Psoas muscle (tissue), 7 donors: ENCODE measurements at regions not wholly inside any gene's neighbourhood (a gene's known extent, or its start where the extent isn't known, plus 50 kb on each side); places are given as distances from the start of the nearest gene placed in this dataset.

Experiments used
- ATAC-seq, 4 donors: fragments of 200-7000 bp; cut with Tn5 transposase; one replicate each; pipeline ENCODE4 v1.9.1; 2020; ENCODE audit warnings: moderate library complexity in 3 of 4, mild to moderate bottlenecking in 2 of 4
- DNase-seq, 2 donors: peaks; one replicate each; pipeline ENCODE4 v3.0.0-alpha.2; 2020
- H3K27ac ChIP-seq: fragments of 200-600 bp; one replicate; pipeline ENCODE4 v1.8.0; 2022
- H3K27me3 ChIP-seq, 3 donors: fragments of 200-600 bp in 1 of 3; one replicate each; pipeline versions ENCODE4 v1.6.1 to v1.8.0; 2013 to 2022; ENCODE audit warnings: low read length in 2 of 3, mild to moderate bottlenecking in 2 of 3, moderate library complexity in 1 of 3; ENCODE audit not compliant: insufficient read depth in 3 of 3
- H3K36me3 ChIP-seq, 2 donors: fragments of 200-600 bp in 1 of 2; one replicate each; pipeline versions ENCODE4 v1.6.1 to v1.8.0; 2013 to 2022; ENCODE audit warnings: low read depth in 1 of 2, mild to moderate bottlenecking in 1 of 2, moderate library complexity in 1 of 2; ENCODE audit not compliant: insufficient read depth in 1 of 2
- H3K4me1 ChIP-seq: fragments of 200-600 bp; one replicate; pipeline ENCODE4 v1.8.0; 2022
- H3K4me3 ChIP-seq: fragments of 200-600 bp; one replicate; pipeline ENCODE4 v1.8.0; 2022; ENCODE audit warnings: mild to moderate bottlenecking
- H3K9me3 ChIP-seq: fragments of 200-600 bp; one replicate; pipeline ENCODE4 v1.8.0; 2022
- CTCF ChIP-seq: fragments of 200-600 bp; IDR thresholded peaks from one replicate; pipeline ENCODE4 v1.8.0; 2022; ENCODE audit warnings: antibody characterized with exemption
- WGBS, 3 donors: extraction: QIAGEN DNeasy Blood & Tissue Kit; methylation state at CpG; one replicate each; pipeline versions ENCODE4 v1.1.6 to v1.1.7; 2013; 5-methylcytosine and 5-hydroxymethylcytosine counted together
- intact Hi-C, 2 donors: fragments of 100-400 bp; cut with DNase I; formaldehyde crosslinking; loops; one replicate each; pipeline versions ENCODE4 v1.11.0 to v1.14.2; 2022
- donor health status: healthy with polysubstance abuse.
- donor health status: DM: no; HTN: no; CAD: no; lungs with moderate emphysema.
- donor health status: Bipolar disorder and iron deficiency.
- donor health status: healthy.
- donor health status: DM: yes; HTN: yes; CAD: no.
- donor health status: DM: no; HTN: no; CAD: no.
- donor health status: DM: yes; HTN: yes; CAD: no.

- Histone ChIP-seq H3K27ac (no peak overlapping the region), H3K4me1 (no peaks in the 10 kb centered on the region), H3K4me3 (no peak overlapping the region), H3K36me3 (no peaks in the 10 kb centered on the region), H3K9me3 (no peaks in the 10 kb centered on the region), H3K27me3 (no peaks in the 10 kb centered on the region)
- DNase-seq = no peak
- ATAC-seq = no peak
- WGBS, 3 donors = 67 to 73% (median 69%) methylated on average over 10 of the region's 10 CpGs
- intact Hi-C loops = no loop called here
- no peak for TF ChIP-seq CTCF
Measured at GRCh38 chr12:18805516-18806248, 67.8 kb downstream of the CAPZA3 start.

- H3K9me3 ChIP-seq = no peaks in the 10 kb centered on the region
- WGBS, 3 donors = 60 to 62% (median 60%) methylated on average over 3 of the region's 3 CpGs
- H3K36me3 ChIP-seq = no peaks in the 10 kb centered on the region
- no peaks in the 10 kb centered on the region for H3K4me1 ChIP-seq
- intact Hi-C loops = no loop called here
- H3K27me3 ChIP-seq = no peaks in the 10 kb centered on the region
- no peak for ATAC-seq
- H3K27ac ChIP-seq = no peak overlapping the region
- no peak overlapping the region for H3K4me3 ChIP-seq
- no peak for DNase-seq
- TF ChIP-seq CTCF = no peak
Measured at GRCh38 chr12:18807714-18808113, 69.8 kb downstream of the CAPZA3 start.

- no peaks in the 10 kb centered on the region for H3K36me3 ChIP-seq
- H3K9me3 ChIP-seq = no peaks in the 10 kb centered on the region
- no peaks in the 10 kb centered on the region for H3K27me3 ChIP-seq
- TF ChIP-seq CTCF = no peak
- no peak overlapping the region for H3K4me3 ChIP-seq
- intact Hi-C loops = no loop called here
- WGBS, 3 donors = 68 to 94% (median 93%) methylated on average over 2 of the region's 2 CpGs
- no peak overlapping the region for H3K27ac ChIP-seq
- no peaks in the 10 kb centered on the region for H3K4me1 ChIP-seq
- no peak for DNase-seq
- ATAC-seq = no peak
Measured at GRCh38 chr12:18808221-18808620, 70.3 kb downstream of the CAPZA3 start.

GRCh38 chr12:18810537-18811253 lies 72.8 kb downstream of the CAPZA3 start:
- no peak for ATAC-seq
- DNase-seq = no peak
- intact Hi-C loops = no loop called here
- no peak overlapping the region for H3K4me3 ChIP-seq
- no peaks in the 10 kb centered on the region for H3K9me3 ChIP-seq
- no peaks in the 10 kb centered on the region for H3K4me1 ChIP-seq
- no peaks in the 10 kb centered on the region for H3K36me3 ChIP-seq
- H3K27ac ChIP-seq = no peak overlapping the region
- TF ChIP-seq CTCF = no peak
- H3K27me3 ChIP-seq = no peaks in the 10 kb centered on the region
- WGBS, 3 donors = 68 to 73% (median 70%) methylated on average over 10 of the region's 10 CpGs
